ENCODE measurements at regions not wholly inside any gene's neighbourhood (a gene's known extent, or its start where the extent isn't known, plus 50 kb on each side); places are given as distances from the start of the nearest gene placed in this dataset.

DNA sequence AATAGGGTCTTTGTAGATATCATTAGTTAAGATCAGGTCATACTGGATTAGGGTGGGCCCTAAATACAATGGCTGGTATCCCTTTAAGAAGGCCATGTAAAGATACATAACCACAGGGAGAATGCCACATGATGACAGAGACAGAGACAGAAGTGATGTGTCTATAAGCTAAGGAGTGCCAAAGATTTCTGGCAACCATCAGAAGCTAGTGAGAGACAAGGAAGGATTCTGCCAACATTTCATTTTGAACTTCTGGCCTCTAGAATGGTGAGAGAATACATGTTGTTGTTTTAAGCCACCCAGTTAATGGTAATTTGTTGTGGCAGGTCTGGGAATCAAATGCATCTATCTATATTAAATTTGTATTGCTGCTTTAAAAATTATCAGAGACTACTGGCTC, 185.5 kb upstream of the CYRIA start:
- DNase-seq (ENCODE audit: extremely low read depth in 1 of 2, low read depth in 1 of 2), result no peak

- no peak for DNase-seq (ENCODE audit: extremely low read depth in 1 of 2, low read depth in 1 of 2)
These were observed 175.0 kb upstream of the CYRIA start for GRCh38 chr2:16840496-16841172.

GRCh38 chr2:16832910-16833309, 167.3 kb upstream of the CYRIA start:
- no peak for DNase-seq (ENCODE audit: extremely low read depth in 1 of 2, low read depth in 1 of 2)

DNA sequence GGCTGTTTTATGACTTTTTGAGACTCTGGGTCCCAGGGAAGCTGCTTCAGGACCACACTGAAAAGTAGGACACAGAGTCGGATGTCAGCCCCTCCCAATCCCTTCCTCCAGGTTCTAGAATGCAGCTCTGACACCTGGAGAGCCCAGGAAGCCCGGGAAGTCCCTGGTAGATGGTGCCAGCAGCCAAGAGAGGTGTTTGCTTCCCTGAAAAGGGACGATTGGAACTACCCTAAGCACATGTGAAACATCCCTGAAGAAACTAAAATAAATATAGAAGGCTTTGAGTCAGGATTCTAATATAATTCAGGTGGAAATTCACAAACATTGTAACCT, 163.2 kb upstream of the CYRIA start:
- no peak for DNase-seq (ENCODE audit: extremely low read depth in 1 of 2, low read depth in 1 of 2)

DNA sequence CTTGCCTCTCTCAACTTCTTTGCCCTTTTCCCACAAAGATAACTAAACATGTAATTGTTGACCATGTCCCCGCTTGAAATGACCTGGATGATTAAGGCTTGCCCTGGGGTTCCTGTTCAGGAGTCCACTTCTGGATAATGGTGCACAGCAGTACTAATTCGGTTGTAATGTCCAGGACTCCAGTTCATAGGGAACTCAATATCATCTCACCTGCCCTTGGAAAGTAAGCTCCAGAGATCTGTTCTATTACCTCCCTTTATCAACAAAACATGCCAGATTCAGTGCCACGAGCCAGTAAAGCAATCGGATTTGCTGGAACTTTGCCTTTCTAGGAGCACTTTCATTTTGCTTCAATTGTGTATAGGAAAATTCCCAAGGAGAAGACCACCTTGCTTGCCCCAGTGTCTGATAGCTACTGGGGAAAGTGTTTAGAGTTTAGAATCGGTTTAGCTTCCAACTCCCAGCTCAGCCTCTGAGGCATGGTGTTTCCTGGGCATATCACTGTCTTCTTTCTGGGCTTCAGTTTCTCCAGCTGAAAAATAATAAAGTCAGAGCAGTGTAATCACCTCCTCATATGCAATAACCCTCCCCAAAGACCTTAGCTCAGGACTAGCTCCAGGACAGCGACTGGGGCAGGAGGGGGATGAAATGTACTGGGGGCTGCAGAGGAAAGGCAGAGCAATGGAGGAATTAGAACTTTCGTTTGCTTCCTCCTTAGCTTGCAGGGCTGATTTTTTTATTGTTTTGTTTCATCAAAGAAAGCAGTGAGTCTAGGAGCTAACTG, 162.6 kb upstream of the CYRIA start:
- no peak for DNase-seq (ENCODE audit: extremely low read depth in 1 of 2, low read depth in 1 of 2)

GRCh38 chr2:16824472-16824871, 158.8 kb upstream of the CYRIA start:
- no peak for DNase-seq (ENCODE audit: extremely low read depth in 1 of 2, low read depth in 1 of 2)

- no peak for DNase-seq (ENCODE audit: extremely low read depth in 1 of 2, low read depth in 1 of 2)
These were observed 156.1 kb upstream of the CYRIA start for GRCh38 chr2:16821692-16822091.

- DNase-seq (ENCODE audit: extremely low read depth in 1 of 2, low read depth in 1 of 2), result no peak
These were observed 152.5 kb upstream of the CYRIA start for GRCh38 chr2:16818203-16818556.

GRCh38 chr2:16817305-16818202, 151.9 kb upstream of the CYRIA start:
- DNase-seq (ENCODE audit: extremely low read depth in 1 of 2, low read depth in 1 of 2), result no peak

DNA sequence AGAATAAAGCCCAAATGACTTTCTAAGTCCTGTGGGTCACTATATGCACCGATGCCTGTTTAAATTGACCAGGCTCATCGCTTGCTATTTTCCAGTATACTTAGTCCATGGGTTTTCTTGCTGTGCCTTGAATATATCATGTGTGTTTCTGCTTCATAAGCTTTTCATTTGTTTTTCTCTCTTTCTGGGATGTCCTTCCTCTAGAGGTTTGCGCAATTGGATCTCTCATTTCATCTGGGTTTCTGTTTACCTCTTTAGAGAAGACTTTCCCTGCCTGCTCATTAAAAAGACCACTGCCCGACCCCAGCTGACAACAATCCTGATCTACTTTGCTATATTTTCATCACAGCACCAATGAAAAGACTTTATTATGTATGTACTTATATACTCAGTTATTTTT, 150.9 kb upstream of the CYRIA start:
- no peak for DNase-seq (ENCODE audit: extremely low read depth in 1 of 2, low read depth in 1 of 2)

GRCh38 chr2:16816016-16816415, 150.4 kb upstream of the CYRIA start:
- no peak for DNase-seq (ENCODE audit: extremely low read depth in 1 of 2, low read depth in 1 of 2)

GRCh38 chr2:16813593-16813992, 148.0 kb upstream of the CYRIA start:
- DNase-seq (ENCODE audit: extremely low read depth in 1 of 2, low read depth in 1 of 2), result no peak

DNA sequence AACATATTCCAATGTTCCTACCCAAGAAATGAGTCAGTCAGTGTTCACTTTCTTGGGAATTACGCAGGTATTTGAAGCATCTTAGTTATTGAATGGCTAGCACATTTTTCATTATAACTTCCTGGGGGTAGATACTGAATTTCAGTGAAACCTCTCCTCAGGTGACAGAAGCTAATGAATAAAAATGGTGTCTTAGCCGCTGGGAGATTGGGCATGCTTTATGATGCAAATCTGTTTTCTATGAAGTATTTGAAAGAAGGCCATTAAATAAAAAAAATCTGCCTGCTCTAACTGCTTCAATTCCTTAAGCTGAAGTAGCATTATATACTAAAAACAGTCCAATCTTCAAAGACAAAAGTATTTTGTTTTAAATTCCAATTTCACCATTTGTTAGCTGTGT, 132.8 kb upstream of the CYRIA start:
- DNase-seq (ENCODE audit: extremely low read depth in 1 of 2, low read depth in 1 of 2), result no peak

DNA sequence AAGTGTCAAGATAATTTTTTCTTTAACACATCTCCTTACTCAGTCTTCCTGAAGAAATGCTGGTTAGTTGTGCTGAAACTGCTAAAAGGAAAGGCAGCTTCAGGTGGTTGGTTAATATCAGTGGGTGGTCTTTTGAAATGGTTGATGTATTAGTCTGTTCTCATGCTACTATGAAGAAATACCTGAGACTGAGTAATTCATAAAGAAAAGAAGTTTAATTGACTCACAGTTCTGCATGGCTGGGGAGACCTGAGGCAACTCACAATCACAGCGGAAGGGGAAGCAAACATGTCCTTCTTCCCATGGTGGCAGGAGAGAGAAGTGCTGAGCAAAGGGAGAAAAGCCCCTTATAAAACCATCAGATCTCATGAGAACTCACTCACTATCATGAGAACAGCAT, 125.9 kb upstream of the CYRIA start:
- no peak for DNase-seq (ENCODE audit: extremely low read depth in 1 of 2, low read depth in 1 of 2)

DNA sequence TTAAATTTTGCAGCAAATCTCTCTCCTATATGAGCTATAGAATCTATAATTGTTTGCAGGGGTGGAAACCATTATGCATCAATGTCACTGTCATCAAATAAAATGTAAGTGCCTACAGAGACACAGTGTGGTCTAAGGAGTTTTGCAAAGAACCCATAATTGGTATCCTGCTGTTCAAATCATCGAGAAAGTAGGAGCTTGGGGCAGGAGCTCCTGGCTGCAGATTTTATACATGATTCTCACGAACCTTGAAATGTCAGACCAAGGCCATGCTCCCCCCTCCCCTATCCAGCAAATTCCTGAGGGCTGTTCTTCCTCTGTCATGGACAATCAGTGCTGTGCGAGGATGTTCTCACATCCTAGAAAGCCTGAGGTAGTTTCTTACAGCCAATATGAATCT, 119.5 kb upstream of the CYRIA start:
- no peak for DNase-seq (ENCODE audit: extremely low read depth in 1 of 2, low read depth in 1 of 2)

DNA sequence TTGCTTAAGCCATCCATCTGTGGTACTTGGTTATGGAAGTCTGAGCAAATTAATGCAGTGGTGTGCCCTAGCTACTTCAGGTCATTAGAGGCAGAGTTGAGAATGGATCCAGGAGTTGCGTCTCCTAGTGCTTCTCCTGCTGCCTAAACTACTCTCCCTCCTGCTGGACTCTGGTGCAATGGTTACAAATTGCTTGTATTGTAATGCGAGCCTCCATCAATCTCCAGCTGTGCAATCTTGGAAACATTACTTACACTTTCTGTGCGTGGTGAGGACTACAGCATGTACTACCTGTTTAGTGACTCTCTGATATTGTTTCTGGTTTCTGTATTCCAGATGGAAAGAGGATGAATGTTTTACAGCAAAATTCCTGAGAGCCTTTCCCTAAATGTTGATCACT, 119.0 kb upstream of the CYRIA start:
- no peak for DNase-seq (ENCODE audit: extremely low read depth in 1 of 2, low read depth in 1 of 2)

DNA sequence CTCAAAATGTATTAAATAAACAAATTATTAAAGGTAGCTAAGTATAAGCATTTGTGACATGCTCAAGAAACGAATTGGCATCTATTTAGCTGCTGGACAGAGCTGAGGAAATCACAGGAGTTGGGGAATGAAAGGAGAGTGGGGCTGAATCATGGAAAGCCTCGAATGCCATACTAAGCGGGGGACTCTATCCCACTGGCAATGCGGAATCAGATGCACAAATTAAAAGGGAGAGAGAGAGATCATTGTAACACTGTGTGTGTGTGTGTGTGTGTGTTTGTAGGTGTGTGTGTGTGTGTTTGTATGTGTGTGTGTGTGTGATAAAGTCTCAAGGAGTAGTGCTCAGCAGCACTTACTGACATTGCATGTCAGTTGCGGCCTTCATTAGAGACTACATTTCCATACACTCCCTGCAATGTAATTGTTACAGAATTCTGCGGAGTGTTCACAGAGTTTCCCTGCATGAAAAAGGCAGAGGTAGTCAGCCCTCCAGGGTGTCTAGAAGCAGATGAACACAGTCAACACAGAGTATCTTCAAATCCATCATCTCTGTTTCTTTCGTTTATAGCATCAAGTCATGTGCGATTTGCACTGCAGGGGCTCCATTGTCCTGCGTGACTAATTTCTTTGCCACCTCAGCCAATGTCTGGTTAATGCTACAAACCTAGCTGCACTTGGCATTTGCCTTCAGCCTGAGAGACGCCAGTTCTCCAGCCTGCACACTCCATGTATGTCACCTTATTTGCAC, 111.7 kb upstream of the CYRIA start:
- no peak for DNase-seq (ENCODE audit: extremely low read depth in 1 of 2, low read depth in 1 of 2)

DNA sequence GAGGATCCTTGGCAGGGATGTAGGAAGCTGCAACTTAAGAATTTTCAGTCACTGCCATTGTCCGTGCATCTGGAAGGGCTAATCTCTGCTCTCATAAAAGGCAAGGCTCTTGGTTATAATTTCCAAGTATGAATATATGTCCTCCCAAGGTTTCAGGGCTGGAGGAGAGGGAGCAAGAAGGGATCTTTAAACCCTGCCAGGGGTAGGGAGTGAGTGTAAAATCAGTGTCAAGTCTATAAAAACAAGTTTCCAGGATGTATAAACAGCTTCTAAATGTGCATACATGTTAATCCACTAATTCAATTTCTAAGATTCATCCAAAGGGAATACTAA, 110.2 kb upstream of the CYRIA start:
- no peak for DNase-seq (ENCODE audit: extremely low read depth in 1 of 2, low read depth in 1 of 2)

- DNase-seq (ENCODE audit: extremely low read depth in 1 of 2, low read depth in 1 of 2), result no peak
These were observed 109.6 kb upstream of the CYRIA start for GRCh38 chr2:16774980-16775898.

DNA sequence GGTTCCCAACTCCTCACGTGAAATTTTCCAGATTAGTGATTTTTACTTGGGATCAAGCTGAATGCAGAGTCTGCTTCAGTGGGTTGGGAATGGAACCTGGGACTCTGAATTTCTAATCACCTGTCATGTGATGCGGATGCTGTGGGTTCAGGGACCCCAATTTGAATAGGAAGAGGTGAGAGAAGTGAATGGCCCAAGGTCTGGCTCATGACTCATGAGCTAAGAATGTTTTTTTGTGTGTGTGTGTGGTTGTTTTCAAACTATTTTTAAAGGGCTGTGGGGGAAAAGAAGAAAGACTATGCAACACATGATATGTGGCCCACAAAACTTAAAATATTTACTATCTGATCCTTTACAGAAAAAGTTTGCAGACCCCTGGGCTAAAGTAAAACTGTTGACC, 108.5 kb upstream of the CYRIA start:
- DNase-seq (ENCODE audit: extremely low read depth in 1 of 2, low read depth in 1 of 2), result no peak

Measured in activated CD8-positive, alpha-beta memory T cell treated with anti-CD3 and anti-CD28 coated beads for 1 hour (primary cell).